Spleen (tissue), 11 donors: ENCODE measurements at regions not wholly inside any gene's neighbourhood (a gene's known extent, or its start where the extent isn't known, plus 50 kb on each side); places are given as distances from the start of the nearest gene placed in this dataset.

Experiments used
- DNase-seq: peaks from one replicate; pipeline ENCODE4 v3.0.0-alpha.2; 2020
- H3K27ac ChIP-seq, 8 donors: fragments of 200-600 bp; sonication (generic) in 7 of 8; 1 replicate in 4 of 8; 2 replicates in 4 of 8; pipeline versions ENCODE4 v1.5.0 to v1.8.0; 2016 to 2021; ENCODE audit warnings: inconsistent platforms in 4 of 8, mild to moderate bottlenecking in 4 of 8, moderate library complexity in 1 of 8
- H3K27me3 ChIP-seq, 7 donors: fragments of 200-600 bp; sonication (generic) in 6 of 7; replicated peaks in 1 of 7; 1 replicate in 4 of 7; 2 replicates in 3 of 7; pipeline versions ENCODE4 v1.5.0 to v1.8.0; 2016 to 2021; ENCODE audit warnings: inconsistent platforms in 3 of 7, mild to moderate bottlenecking in 1 of 7
- H3K36me3 ChIP-seq, 6 donors: fragments of 200-600 bp; sonication (generic) in 5 of 6; 1 replicate in 4 of 6; 2 replicates in 2 of 6; pipeline versions ENCODE4 v1.5.0 to v1.8.0; 2016 to 2021; ENCODE audit warnings: inconsistent platforms in 2 of 6
- H3K4me1 ChIP-seq, 6 donors: fragments of 200-600 bp; sonication (generic) in 5 of 6; 1 replicate in 3 of 6; 2 replicates in 3 of 6; pipeline versions ENCODE4 v1.5.0 to v1.8.0; 2016 to 2021; ENCODE audit warnings: inconsistent platforms in 3 of 6
- H3K4me3 ChIP-seq, 8 donors: fragments of 200-600 bp; sonication (generic) in 7 of 8; 1 replicate in 4 of 8; 2 replicates in 4 of 8; pipeline versions ENCODE4 v1.5.0 to v1.8.0; 2016 to 2021; ENCODE audit warnings: inconsistent platforms in 4 of 8, mild to moderate bottlenecking in 4 of 8, moderate library complexity in 2 of 8
- H3K9me3 ChIP-seq, 8 donors: fragments of 200-600 bp; sonication (generic) in 7 of 8; 1 replicate in 4 of 8; 2 replicates in 4 of 8; pipeline versions ENCODE4 v1.5.0 to v1.8.0; 2016 to 2021; ENCODE audit warnings: inconsistent platforms in 4 of 8
- POLR2A ChIP-seq, 3 donors: fragments of 450-650 bp; IDR thresholded peaks; one replicate each; pipeline ENCODE4 v1.5.1; 2017; ENCODE audit warnings: antibody characterized with exemption in 3 of 3, mild to moderate bottlenecking in 1 of 3
- POLR2AphosphoS5 ChIP-seq, 3 donors: sonication (generic); formaldehyde crosslinking; IDR thresholded peaks; one replicate each; pipeline ENCODE4 v1.5.1; 2017; ENCODE audit warnings: antibody characterized with exemption in 3 of 3
- WGBS, 5 donors: extraction: QIAGEN DNeasy Blood & Tissue Kit in 3 of 5; methylation state at CpG; one replicate each; pipeline versions ENCODE4 v1.1.5 to v1.1.7; 2013 to 2018; 5-methylcytosine and 5-hydroxymethylcytosine counted together
- intact Hi-C: fragments of 100-400 bp; cut with DNase I; formaldehyde crosslinking; loops from one replicate; pipeline ENCODE4 v1.15.0; 2023; ENCODE audit warnings: low total_unique reads
- TF ChIP-seq, protein P1 (sequence below), 11 experiments: fragments of 200-600 bp in 7 of 11; fragments of 450-650 bp in 4 of 11; sonication (generic) in 4 of 11; IDR thresholded peaks in 8 of 11; conservative IDR thresholded peaks in 3 of 11; 1 replicate in 7 of 11; 2 replicates in 4 of 11; pipeline versions ENCODE4 v1.4.0 to v1.8.0; 2016 to 2021; ENCODE audit warnings: antibody characterized with exemption in 11 of 11, inconsistent platforms in 4 of 11, mild to moderate bottlenecking in 1 of 11
- donor health status: healthy with polysubstance abuse.
- donor health status: DM: no; HTN: no; CAD: no; lungs with moderate emphysema.
- donor health status: DM: no; HTN: no; CAD: no.
- donor health status: Bipolar disorder and iron deficiency.
- donor health status: healthy.
- donor health status: DM: no; HTN: no; CAD: no.
- donor health status: DM: yes; HTN: yes; CAD: no.

DNA sequence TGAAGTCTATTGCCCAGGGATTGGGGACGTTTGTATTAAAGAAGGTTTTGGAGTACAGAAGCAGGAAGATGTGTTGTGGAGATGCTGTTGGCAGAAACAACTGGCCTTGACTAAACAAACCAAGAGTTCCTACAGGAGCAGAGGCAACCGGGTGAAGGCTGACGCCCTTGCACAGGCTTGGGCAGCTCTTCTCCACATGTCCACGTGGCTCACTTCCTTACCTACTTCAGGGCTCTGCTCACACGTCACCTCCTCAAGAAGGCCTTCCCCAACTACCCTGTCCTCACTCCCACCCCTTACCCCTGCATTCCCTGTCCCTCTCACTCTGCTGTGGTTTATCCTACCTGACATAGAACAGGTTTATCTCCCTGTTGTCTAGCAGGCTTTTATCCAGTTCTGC is 59.9 kb upstream of the JAZF1 start:
- Histone ChIP-seq H3K36me3 (no peaks in the 10 kb centered on the region), H3K27me3 (no peaks in the 10 kb centered on the region), H3K4me1 (peaks cover 3 to 31% (median 14%) of the 10 kb centered on the region in 6 donors), H3K27ac (no peak overlapping the region), H3K4me3 (no peak overlapping the region), H3K9me3 (no peaks in the 10 kb centered on the region)
- no peak for DNase-seq
- TF ChIP-seq, protein P1, sequence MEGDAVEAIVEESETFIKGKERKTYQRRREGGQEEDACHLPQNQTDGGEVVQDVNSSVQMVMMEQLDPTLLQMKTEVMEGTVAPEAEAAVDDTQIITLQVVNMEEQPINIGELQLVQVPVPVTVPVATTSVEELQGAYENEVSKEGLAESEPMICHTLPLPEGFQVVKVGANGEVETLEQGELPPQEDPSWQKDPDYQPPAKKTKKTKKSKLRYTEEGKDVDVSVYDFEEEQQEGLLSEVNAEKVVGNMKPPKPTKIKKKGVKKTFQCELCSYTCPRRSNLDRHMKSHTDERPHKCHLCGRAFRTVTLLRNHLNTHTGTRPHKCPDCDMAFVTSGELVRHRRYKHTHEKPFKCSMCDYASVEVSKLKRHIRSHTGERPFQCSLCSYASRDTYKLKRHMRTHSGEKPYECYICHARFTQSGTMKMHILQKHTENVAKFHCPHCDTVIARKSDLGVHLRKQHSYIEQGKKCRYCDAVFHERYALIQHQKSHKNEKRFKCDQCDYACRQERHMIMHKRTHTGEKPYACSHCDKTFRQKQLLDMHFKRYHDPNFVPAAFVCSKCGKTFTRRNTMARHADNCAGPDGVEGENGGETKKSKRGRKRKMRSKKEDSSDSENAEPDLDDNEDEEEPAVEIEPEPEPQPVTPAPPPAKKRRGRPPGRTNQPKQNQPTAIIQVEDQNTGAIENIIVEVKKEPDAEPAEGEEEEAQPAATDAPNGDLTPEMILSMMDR (IDR thresholded peaks at IDR 0.05 in 8 of 11, conservative IDR thresholded peaks at IDR 0.05 in 3 of 11): no peak
- no peak for TF ChIP-seq POLR2A (IDR thresholded peaks at IDR 0.05)
- TF ChIP-seq POLR2AphosphoS5 (IDR thresholded peaks at IDR 0.05): no peak
- intact Hi-C loops: no loop called here
- 43 to 75% (median 63%) methylated on average over 5 of the region's 5 CpGs for WGBS, 5 donors

DNA sequence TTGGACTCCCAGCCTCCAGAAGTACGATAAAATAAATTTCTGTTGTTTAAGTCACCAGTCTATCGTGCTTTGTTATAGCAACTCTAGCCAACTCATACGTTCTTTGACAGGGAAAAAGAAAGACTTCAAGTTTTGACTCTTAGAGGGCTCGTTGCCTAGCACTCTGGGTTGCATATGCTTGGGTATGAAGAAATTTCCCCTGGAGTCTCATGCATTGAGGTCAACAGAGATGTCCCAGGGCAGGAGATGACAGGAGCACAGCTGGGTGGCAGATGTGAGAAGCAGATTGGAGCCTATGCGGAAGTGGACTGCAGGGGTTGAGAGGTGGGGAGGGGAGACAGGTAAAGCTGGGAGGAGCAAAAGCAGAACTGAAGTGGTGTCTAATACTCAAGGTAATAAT is 63.3 kb upstream of the JAZF1 start:
- H3K4me1 ChIP-seq: peaks cover 3 to 19% (median 13%) of the 10 kb centered on the region in 6 donors
- WGBS, 5 donors: 70 to 96% (median 83%) methylated on average over 5 of the region's 5 CpGs
- TF ChIP-seq, protein P1 (IDR thresholded peaks at IDR 0.05 in 8 of 11, conservative IDR thresholded peaks at IDR 0.05 in 3 of 11): no peak
- no peak for TF ChIP-seq POLR2A (IDR thresholded peaks at IDR 0.05)
- TF ChIP-seq POLR2AphosphoS5 (IDR thresholded peaks at IDR 0.05): no peak
- no peak overlapping the region for H3K4me3 ChIP-seq
- no peaks in the 10 kb centered on the region for H3K36me3 ChIP-seq
- no peak overlapping the region for H3K27ac ChIP-seq
- DNase-seq: no peak
- intact Hi-C loops: no loop called here
- H3K9me3 ChIP-seq: peaks cover 0 to 4% (median 0%) of the 10 kb centered on the region in 8 donors
- H3K27me3 ChIP-seq: no peaks in the 10 kb centered on the region

DNA sequence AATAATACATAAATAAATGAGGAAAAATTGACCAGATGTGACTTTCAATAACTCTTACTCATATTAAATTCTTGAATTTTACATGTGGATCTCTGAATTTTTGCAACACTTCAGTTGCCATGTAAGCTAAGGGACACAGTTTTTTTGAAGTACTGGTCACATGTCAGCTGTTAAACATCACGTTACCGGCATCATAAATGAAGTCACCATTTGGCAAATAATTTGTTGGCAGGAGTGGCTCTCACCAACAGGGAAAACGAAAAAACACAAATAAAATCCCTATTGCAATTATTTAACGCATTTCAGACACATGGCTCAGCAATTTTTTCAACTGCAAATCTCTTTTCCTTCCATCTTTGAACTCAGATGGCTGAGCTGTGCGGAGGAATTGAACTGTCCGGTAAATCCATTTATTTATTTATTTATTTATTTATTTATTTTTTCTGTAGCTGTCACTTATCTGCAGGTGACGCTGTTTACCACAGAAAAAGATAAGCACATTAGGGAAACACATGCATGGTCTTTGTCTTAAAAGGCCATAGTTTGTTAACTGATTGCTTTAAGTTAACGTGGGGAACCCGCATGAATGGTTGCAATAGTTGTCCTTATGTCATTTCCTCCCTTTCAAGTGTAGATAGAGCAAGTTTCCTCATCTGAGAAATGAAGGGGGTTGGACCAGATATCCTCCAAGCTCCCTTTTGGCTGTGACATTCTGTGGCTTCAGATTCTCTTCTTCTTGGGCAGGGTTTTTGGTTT is 64.7 kb upstream of the JAZF1 start:
- intact Hi-C loops: no loop called here
- TF ChIP-seq POLR2A (IDR thresholded peaks at IDR 0.05) (no peak), POLR2AphosphoS5 (IDR thresholded peaks at IDR 0.05) (no peak)
- TF ChIP-seq, protein P1 (IDR thresholded peaks at IDR 0.05 in 8 of 11, conservative IDR thresholded peaks at IDR 0.05 in 3 of 11): no peak
- Histone ChIP-seq H3K27ac (no peak overlapping the region), H3K36me3 (no peaks in the 10 kb centered on the region), H3K4me3 (no peak overlapping the region), H3K9me3 (peaks cover 0 to 9% (median 0%) of the 10 kb centered on the region in 8 donors), H3K4me1 (peaks cover 0 to 4% (median under 1%) of the 10 kb centered on the region in 6 donors), H3K27me3 (no peaks in the 10 kb centered on the region)
- no peak for DNase-seq
- WGBS, 5 donors: 71 to 87% (median 80%) methylated on average over 9 of the region's 9 CpGs

DNA sequence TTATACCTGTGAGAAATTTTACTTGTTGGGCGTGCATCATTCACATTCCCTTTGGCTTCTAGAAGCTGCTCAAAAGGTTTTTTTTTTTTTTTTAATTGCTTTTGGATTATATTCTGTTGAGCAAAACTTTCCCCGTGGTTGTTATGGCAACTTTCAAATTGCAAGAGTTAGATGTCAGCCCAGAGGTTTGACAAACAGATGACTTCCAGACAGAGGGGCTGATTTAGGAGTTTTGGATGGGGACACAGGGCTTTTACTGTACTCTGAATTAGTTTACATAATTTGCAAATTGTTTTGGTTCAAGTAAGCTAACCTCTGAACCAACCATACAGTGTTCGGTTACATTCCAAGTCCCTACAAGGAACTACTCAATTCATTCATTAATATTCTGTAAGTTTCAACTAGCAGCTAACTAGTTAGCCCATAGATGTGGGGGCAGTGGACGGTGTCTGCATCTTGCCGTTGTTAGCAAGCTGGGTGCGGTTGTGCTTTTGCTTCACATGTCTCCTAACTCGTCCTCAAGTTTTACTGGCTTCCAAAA is 66.4 kb upstream of the JAZF1 start:
- WGBS, 5 donors: 88 to 94% (median 92%) methylated on average over 7 of the region's 7 CpGs
- Histone ChIP-seq H3K27me3 (no peaks in the 10 kb centered on the region), H3K36me3 (no peaks in the 10 kb centered on the region), H3K4me3 (no peak overlapping the region), H3K4me1 (no peaks in the 10 kb centered on the region), H3K9me3 (peaks cover 0 to 9% (median 0%) of the 10 kb centered on the region in 8 donors), H3K27ac (no peak overlapping the region)
- no peak for DNase-seq
- TF ChIP-seq POLR2A (IDR thresholded peaks at IDR 0.05) (no peak), POLR2AphosphoS5 (IDR thresholded peaks at IDR 0.05) (no peak)
- TF ChIP-seq, protein P1 (IDR thresholded peaks at IDR 0.05 in 8 of 11, conservative IDR thresholded peaks at IDR 0.05 in 3 of 11): no peak
- intact Hi-C loops: no loop called here
